SK-N-SH treated with all-trans-retinoic acid at 6 μM for 48 hours (cell line): ENCODE measurements at regions not wholly inside any gene's neighbourhood (a gene's known extent, or its start where the extent isn't known, plus 50 kb on each side); places are given as distances from the start of the nearest gene placed in this dataset.

ENCODE experiments used
- ARNTL ChIP-seq: fragments of 450-650 bp; formaldehyde crosslinking; IDR thresholded peaks from 2 replicates; pipeline ENCODE4 v1.5.0; 2020; ENCODE audit warnings: low read depth, mild to moderate bottlenecking, moderate library complexity, borderline replicate concordance
- CSDC2 ChIP-seq: fragments of 250-450 bp; sonication (Bioruptor Pico); IDR thresholded peaks from 2 replicates; pipeline ENCODE4 v1.5.0; 2020; ENCODE audit warnings: mild to moderate bottlenecking, moderate library complexity
- PPARA ChIP-seq: fragments of 250-450 bp; sonication (Bioruptor Pico); IDR thresholded peaks from 2 replicates; pipeline ENCODE4 v1.5.0; 2020; ENCODE audit warnings: mild to moderate bottlenecking, borderline replicate concordance
- TCF4 ChIP-seq: fragments of 250-450 bp; sonication (Bioruptor Pico); IDR thresholded peaks from 2 replicates; pipeline ENCODE4 v1.8.0; 2021; ENCODE audit warnings: mild to moderate bottlenecking, moderate library complexity, borderline replicate concordance
- ZFP3 ChIP-seq: fragments of 250-450 bp; sonication (Bioruptor Pico); IDR thresholded peaks from 2 replicates; pipeline ENCODE4 v1.5.0; 2020; ENCODE audit warnings: mild to moderate bottlenecking, moderate library complexity
- ZNF70 ChIP-seq: fragments of 450-650 bp; formaldehyde crosslinking; IDR thresholded peaks from 2 replicates; pipeline ENCODE4 v1.5.0; 2020; ENCODE audit warnings: mild to moderate bottlenecking, moderate library complexity
- TF ChIP-seq, protein P1 (sequence below): fragments of 250-450 bp; sonication (Bioruptor Pico); IDR thresholded peaks from 2 replicates; pipeline ENCODE4 v1.8.0; 2020; ENCODE audit warnings: mild to moderate bottlenecking, moderate library complexity, borderline replicate concordance
- TF ChIP-seq, protein P2 (sequence below): fragments of 250-450 bp; sonication (Bioruptor Pico); IDR thresholded peaks from 2 replicates; pipeline ENCODE4 v1.8.0; 2021; ENCODE audit warnings: low read depth, mild to moderate bottlenecking, moderate library complexity, borderline replicate concordance
- TF ChIP-seq, protein P3 (sequence below): fragments of 250-450 bp; sonication (Bioruptor Pico); IDR thresholded peaks from 2 replicates; pipeline ENCODE4 v1.5.1; 2021; ENCODE audit warnings: mild to moderate bottlenecking, moderate library complexity

DNA sequence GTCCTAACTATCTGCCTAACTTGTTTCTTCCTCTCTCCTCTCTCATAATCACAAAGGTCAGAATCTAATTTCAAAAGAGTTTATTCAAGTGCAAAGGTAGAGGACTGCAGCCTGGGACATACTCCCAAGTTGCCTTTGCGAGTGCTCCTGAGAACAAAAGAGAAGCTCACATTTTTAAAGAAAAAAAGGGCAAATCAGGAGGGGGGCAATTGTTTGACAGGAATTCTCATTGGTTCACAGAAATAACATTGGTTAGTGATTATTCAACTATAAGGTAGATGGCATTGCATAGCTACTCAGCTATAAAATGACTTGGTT, 108.1 kb upstream of the RAI14 start:
- TF ChIP-seq, protein P1, sequence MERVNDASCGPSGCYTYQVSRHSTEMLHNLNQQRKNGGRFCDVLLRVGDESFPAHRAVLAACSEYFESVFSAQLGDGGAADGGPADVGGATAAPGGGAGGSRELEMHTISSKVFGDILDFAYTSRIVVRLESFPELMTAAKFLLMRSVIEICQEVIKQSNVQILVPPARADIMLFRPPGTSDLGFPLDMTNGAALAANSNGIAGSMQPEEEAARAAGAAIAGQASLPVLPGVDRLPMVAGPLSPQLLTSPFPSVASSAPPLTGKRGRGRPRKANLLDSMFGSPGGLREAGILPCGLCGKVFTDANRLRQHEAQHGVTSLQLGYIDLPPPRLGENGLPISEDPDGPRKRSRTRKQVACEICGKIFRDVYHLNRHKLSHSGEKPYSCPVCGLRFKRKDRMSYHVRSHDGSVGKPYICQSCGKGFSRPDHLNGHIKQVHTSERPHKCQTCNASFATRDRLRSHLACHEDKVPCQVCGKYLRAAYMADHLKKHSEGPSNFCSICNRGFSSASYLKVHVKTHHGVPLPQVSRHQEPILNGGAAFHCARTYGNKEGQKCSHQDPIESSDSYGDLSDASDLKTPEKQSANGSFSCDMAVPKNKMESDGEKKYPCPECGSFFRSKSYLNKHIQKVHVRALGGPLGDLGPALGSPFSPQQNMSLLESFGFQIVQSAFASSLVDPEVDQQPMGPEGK (CRISPR knock-in tag) = no peak
- TF ChIP-seq, protein P2, sequence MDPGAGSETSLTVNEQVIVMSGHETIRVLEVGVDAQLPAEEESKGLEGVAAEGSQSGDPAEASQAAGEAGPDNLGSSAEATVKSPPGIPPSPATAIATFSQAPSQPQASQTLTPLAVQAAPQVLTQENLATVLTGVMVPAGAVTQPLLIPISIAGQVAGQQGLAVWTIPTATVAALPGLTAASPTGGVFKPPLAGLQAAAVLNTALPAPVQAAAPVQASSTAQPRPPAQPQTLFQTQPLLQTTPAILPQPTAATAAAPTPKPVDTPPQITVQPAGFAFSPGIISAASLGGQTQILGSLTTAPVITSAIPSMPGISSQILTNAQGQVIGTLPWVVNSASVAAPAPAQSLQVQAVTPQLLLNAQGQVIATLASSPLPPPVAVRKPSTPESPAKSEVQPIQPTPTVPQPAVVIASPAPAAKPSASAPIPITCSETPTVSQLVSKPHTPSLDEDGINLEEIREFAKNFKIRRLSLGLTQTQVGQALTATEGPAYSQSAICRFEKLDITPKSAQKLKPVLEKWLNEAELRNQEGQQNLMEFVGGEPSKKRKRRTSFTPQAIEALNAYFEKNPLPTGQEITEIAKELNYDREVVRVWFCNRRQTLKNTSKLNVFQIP (CRISPR knock-in tag) = no peak
- TF ChIP-seq ARNTL (CRISPR knock-in tag) (no peak), CSDC2 (CRISPR knock-in tag) (no peak), TCF4 (CRISPR knock-in tag) (no peak), ZNF70 (CRISPR knock-in tag) (no peak), PPARA (CRISPR knock-in tag) (no peak), ZFP3 (CRISPR knock-in tag) (no peak)
- TF ChIP-seq, protein P3, sequence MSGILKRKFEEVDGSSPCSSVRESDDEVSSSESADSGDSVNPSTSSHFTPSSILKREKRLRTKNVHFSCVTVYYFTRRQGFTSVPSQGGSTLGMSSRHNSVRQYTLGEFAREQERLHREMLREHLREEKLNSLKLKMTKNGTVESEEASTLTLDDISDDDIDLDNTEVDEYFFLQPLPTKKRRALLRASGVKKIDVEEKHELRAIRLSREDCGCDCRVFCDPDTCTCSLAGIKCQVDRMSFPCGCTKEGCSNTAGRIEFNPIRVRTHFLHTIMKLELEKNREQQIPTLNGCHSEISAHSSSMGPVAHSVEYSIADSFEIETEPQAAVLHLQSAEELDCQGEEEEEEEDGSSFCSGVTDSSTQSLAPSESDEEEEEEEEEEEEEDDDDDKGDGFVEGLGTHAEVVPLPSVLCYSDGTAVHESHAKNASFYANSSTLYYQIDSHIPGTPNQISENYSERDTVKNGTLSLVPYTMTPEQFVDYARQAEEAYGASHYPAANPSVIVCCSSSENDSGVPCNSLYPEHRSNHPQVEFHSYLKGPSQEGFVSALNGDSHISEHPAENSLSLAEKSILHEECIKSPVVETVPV (CRISPR knock-in tag) = no peak
